Smooth muscle cell (in vitro differentiated cells): ENCODE measurements at regions not wholly inside any gene's neighbourhood (a gene's known extent, or its start where the extent isn't known, plus 50 kb on each side); places are given as distances from the start of the nearest gene placed in this dataset.

ENCODE experiments used
- DNase-seq: peaks from one replicate; lab custom pipeline; 2025; ENCODE audit not compliant: unreplicated experiment; lab: John Stamatoyannopoulos, UW
- H2AFZ ChIP-seq: fragments of 200-600 bp; sonication (generic); 2 replicates; pipeline ENCODE4 v1.6.0; 2016; ENCODE audit warnings: antibody characterized with exemption, low read depth, mild to moderate bottlenecking
- H3F3A ChIP-seq: fragments of 200-600 bp; sonication (generic); 2 replicates; pipeline ENCODE4 v1.6.0; 2017; ENCODE audit warnings: antibody characterized with exemption, low read depth
- H3K27ac ChIP-seq: fragments of 200-600 bp; sonication (generic); 2 replicates; pipeline ENCODE4 v1.5.1; 2016; ENCODE audit warnings: low read depth, mild to moderate bottlenecking
- H3K27me3 ChIP-seq: fragments of 200-600 bp; sonication (generic); 2 replicates; pipeline ENCODE4 v1.6.1; 2016; ENCODE audit warnings: low read depth, mild to moderate bottlenecking
- H3K36me3 ChIP-seq: fragments of 200-600 bp; sonication (generic); 2 replicates; pipeline ENCODE4 v1.5.1; 2016; ENCODE audit warnings: low read depth
- H3K4me1 ChIP-seq: fragments of 200-600 bp; sonication (generic); 2 replicates; pipeline ENCODE4 v1.5.1; 2016; ENCODE audit warnings: low read depth
- H3K4me2 ChIP-seq: fragments of 200-600 bp; sonication (generic); 2 replicates; pipeline ENCODE4 v1.6.0; 2016; ENCODE audit warnings: mild to moderate bottlenecking
- H3K4me3 ChIP-seq: fragments of 200-600 bp; sonication (generic); 2 replicates; pipeline ENCODE4 v1.5.1; 2016; ENCODE audit warnings: mild to moderate bottlenecking
- H3K79me2 ChIP-seq: fragments of 200-600 bp; sonication (generic); 2 replicates; pipeline ENCODE4 v1.6.0; 2016; ENCODE audit warnings: low read depth, mild to moderate bottlenecking
- H3K9ac ChIP-seq: fragments of 200-600 bp; sonication (generic); 2 replicates; pipeline ENCODE4 v1.6.0; 2016; ENCODE audit warnings: low read depth
- H3K9me3 ChIP-seq: fragments of 200-600 bp; sonication (generic); replicated peaks from 2 replicates; pipeline ENCODE4 v1.5.1; 2016; ENCODE audit warnings: low read depth
- H4K20me1 ChIP-seq: fragments of 200-600 bp; sonication (generic); 2 replicates; pipeline ENCODE4 v1.6.0; 2016; ENCODE audit warnings: low read depth
- CTCF ChIP-seq: fragments of 200-600 bp; sonication (generic); IDR thresholded peaks from 2 replicates; pipeline ENCODE4 v1.5.1; 2017; ENCODE audit warnings: borderline replicate concordance, mild to moderate bottlenecking, antibody characterized with exemption; ENCODE audit not compliant: insufficient read depth, poor library complexity, severe bottlenecking
- WGBS: methylation state at CpG from one replicate; pipeline ENCODE4 v1.1.7; 2016; ENCODE audit warnings: low lambda C conversion rate; 5-methylcytosine and 5-hydroxymethylcytosine counted together

DNA sequence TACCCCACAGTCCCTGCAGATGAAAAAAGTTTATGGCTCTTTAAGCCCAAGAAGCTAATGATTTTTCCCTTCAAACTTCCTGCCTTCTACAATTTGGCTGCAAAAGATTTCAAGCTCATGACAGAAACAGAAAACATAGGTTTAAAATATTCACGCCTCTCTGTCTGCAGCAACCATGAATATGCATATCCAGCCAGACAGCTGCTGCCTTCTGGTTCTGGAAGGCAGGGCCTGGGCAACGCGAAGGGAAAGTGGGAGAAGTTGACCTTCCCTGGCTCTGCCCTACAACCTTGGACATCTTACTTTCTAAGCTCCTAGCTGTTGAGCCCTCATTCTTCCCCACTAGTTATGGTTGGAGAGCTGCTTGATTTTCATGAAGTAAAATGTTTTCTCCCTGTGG is 64.8 kb upstream of the CLINT1 start:
- Histone ChIP-seq H3K27ac (no peak overlapping the region), H3K9ac (no peak overlapping the region), H3K9me3 (no peaks in the 10 kb centered on the region), H3F3A (no peaks in the 10 kb centered on the region), H3K27me3 (peaks cover 9% of the 10 kb centered on the region), H3K36me3 (no peaks in the 10 kb centered on the region), H3K4me2 (no peak overlapping the region), H3K4me1 (no peaks in the 10 kb centered on the region), H3K4me3 (no peak overlapping the region), H4K20me1 (no peaks in the 10 kb centered on the region), H2AFZ (no peak overlapping the region), H3K79me2 (no peaks in the 10 kb centered on the region)
- 61% methylated on average over 3 of the region's 3 CpGs for WGBS
- no peak for TF ChIP-seq CTCF
- no peak for DNase-seq

DNA sequence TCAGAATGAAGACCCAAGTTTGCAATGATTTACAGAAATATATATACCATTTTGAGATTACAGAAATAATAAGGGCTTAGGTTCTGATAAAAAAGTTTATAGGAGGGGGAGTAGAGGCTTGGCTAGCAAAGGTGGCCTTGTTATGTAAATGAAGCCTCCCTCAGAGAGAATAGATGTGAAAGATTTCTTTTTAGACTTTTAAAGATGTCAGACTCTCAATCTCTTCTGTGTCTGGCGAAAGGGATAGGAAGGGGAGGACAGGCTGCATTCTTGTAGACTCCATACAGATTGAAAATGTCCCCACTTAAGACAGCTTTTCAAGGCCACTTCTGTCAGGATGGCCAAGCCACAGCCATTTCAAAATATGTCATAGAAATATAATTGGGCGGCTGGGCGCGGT is 63.1 kb upstream of the CLINT1 start:
- H3K36me3 ChIP-seq: no peaks in the 10 kb centered on the region
- H3K9me3 ChIP-seq: no peaks in the 10 kb centered on the region
- H3K27ac ChIP-seq: no peak overlapping the region
- WGBS: 96% methylated on average over 4 of the region's 4 CpGs
- no peak overlapping the region for H2AFZ ChIP-seq
- H3K9ac ChIP-seq: no peak overlapping the region
- H3K27me3 ChIP-seq: peaks cover 7% of the 10 kb centered on the region
- no peak for DNase-seq
- no peaks in the 10 kb centered on the region for H3K4me1 ChIP-seq
- no peaks in the 10 kb centered on the region for H3K79me2 ChIP-seq
- no peaks in the 10 kb centered on the region for H3F3A ChIP-seq
- no peak overlapping the region for H3K4me3 ChIP-seq
- H3K4me2 ChIP-seq: no peak overlapping the region
- TF ChIP-seq CTCF: no peak
- H4K20me1 ChIP-seq: no peaks in the 10 kb centered on the region

- DNase-seq: no peak
- no peak overlapping the region for H3K4me2 ChIP-seq
- H3K27me3 ChIP-seq: no peaks in the 10 kb centered on the region
- H3K4me3 ChIP-seq: no peak overlapping the region
- WGBS: 95% methylated on average over 3 of the region's 3 CpGs
- H3K4me1 ChIP-seq: no peaks in the 10 kb centered on the region
- H4K20me1 ChIP-seq: no peaks in the 10 kb centered on the region
- H3K36me3 ChIP-seq: no peaks in the 10 kb centered on the region
- H3F3A ChIP-seq: no peaks in the 10 kb centered on the region
- no peaks in the 10 kb centered on the region for H3K9me3 ChIP-seq
- no peak overlapping the region for H3K27ac ChIP-seq
- no peak overlapping the region for H3K9ac ChIP-seq
- H2AFZ ChIP-seq: no peak overlapping the region
- H3K79me2 ChIP-seq: no peaks in the 10 kb centered on the region
- no peak for TF ChIP-seq CTCF
Observed at GRCh38 chr5:157920828-157921170, 61.9 kb upstream of the CLINT1 start.

- no peak for TF ChIP-seq CTCF
- Histone ChIP-seq H2AFZ (no peak overlapping the region), H3K9me3 (no peaks in the 10 kb centered on the region), H4K20me1 (no peaks in the 10 kb centered on the region), H3K27ac (no peak overlapping the region), H3K36me3 (no peaks in the 10 kb centered on the region), H3K4me2 (no peak overlapping the region), H3K27me3 (no peaks in the 10 kb centered on the region), H3K4me3 (no peak overlapping the region), H3K9ac (no peak overlapping the region), H3K79me2 (no peaks in the 10 kb centered on the region), H3F3A (no peaks in the 10 kb centered on the region), H3K4me1 (peaks cover 2% of the 10 kb centered on the region)
- DNase-seq: no peak
- WGBS: 67% methylated on average over 19 of the region's 19 CpGs
Observed at GRCh38 chr5:157918811-157919742, 60.1 kb upstream of the CLINT1 start.
